Ovary (tissue), 7 donors: ENCODE measurements at regions not wholly inside any gene's neighbourhood (a gene's known extent, or its start where the extent isn't known, plus 50 kb on each side); places are given as distances from the start of the nearest gene placed in this dataset.

Experiments used
- DNase-seq, 5 donors: peaks; one replicate each; pipeline ENCODE4 v3.0.0-alpha.2; 2019 to 2020
- H3K27ac ChIP-seq, 2 donors: fragments of 200-600 bp; one replicate each; pipeline versions ENCODE4 v1.5.1 to v1.8.0; 2019 to 2022
- H3K27me3 ChIP-seq: fragments of 200-600 bp; one replicate; pipeline ENCODE4 v1.8.0; 2022
- H3K36me3 ChIP-seq: fragments of 200-600 bp; sonication (generic); one replicate; pipeline ENCODE4 v1.5.1; 2019
- H3K4me1 ChIP-seq: one replicate; pipeline ENCODE4 v1.8.1; 2013; ENCODE audit warnings: mild to moderate bottlenecking, moderate library complexity; ENCODE audit not compliant: insufficient read depth
- H3K4me3 ChIP-seq: fragments of 200-600 bp; sonication (generic); one replicate; pipeline ENCODE4 v1.5.1; 2017
- H3K9me3 ChIP-seq, 2 donors: fragments of 200-600 bp in 1 of 2; sonication (generic) in 1 of 2; one replicate each; pipeline versions ENCODE4 v1.5.1 to v1.8.1; 2013 to 2019; ENCODE audit warnings: mild to moderate bottlenecking in 1 of 2, moderate library complexity in 1 of 2
- CTCF ChIP-seq, 3 donors: fragments of 450-650 bp in 2 of 3; fragments of 200-600 bp in 1 of 3; IDR thresholded peaks; one replicate each; pipeline versions ENCODE4 v1.5.1 to v1.8.0; 2016 to 2022; ENCODE audit warnings: antibody characterized with exemption in 3 of 3, mild to moderate bottlenecking in 1 of 3
- EP300 ChIP-seq: sonication (generic); formaldehyde crosslinking; IDR thresholded peaks from one replicate; pipeline ENCODE4 v1.6.1; 2017; ENCODE audit warnings: antibody characterized with exemption
- POLR2A ChIP-seq: fragments of 450-650 bp; IDR thresholded peaks from one replicate; pipeline ENCODE4 v1.6.1; 2017; ENCODE audit warnings: antibody characterized with exemption, mild to moderate bottlenecking, moderate library complexity
- WGBS, 3 donors: extraction: QIAGEN DNeasy Blood & Tissue Kit in 1 of 3; methylation state at CpG; one replicate each; pipeline versions ENCODE4 v1.1.5 to v1.1.7; 2013 to 2017; 5-methylcytosine and 5-hydroxymethylcytosine counted together
- intact Hi-C, 4 donors: fragments of 100-400 bp; cut with DNase I; formaldehyde crosslinking; loops; one replicate each; pipeline versions ENCODE4 v1.11.0 to v1.15.1; 2022 to 2023
- donor health status: DM: no; HTN: no; CAD: no; lungs with moderate emphysema.
- donor health status: DM: no; HTN: no; CAD: no.
- donor health status: Bipolar disorder and iron deficiency.
- donor health status: DM: no; HTN: no; CAD: no.
- donor health status: DM: yes; HTN: yes; CAD: no.

GRCh38 chr4:129355031-129355430, 259.1 kb downstream of the C4orf33 start:
- intact Hi-C loops = no loop called here
- H3K4me3 ChIP-seq = no peak overlapping the region
- H3K36me3 ChIP-seq = no peaks in the 10 kb centered on the region
- WGBS, 3 donors = 35 to 59% (median 53%) methylated on average over 3 of the region's 3 CpGs
- H3K9me3 ChIP-seq = no peaks in the 10 kb centered on the region
- DNase-seq = no peak
- no peak overlapping the region for H3K27ac ChIP-seq
- H3K27me3 ChIP-seq = no peaks in the 10 kb centered on the region
- TF ChIP-seq POLR2A (no peak), EP300 (no peak), CTCF (IDR thresholded peaks at IDR 0.05) (no peak)
- H3K4me1 ChIP-seq = no peaks in the 10 kb centered on the region

GRCh38 chr4:129355516-129355915, 259.6 kb downstream of the C4orf33 start:
- 36 to 49% (median 38%) methylated on average over 4 of the region's 4 CpGs for WGBS, 3 donors
- Histone ChIP-seq H3K4me1 (no peaks in the 10 kb centered on the region), H3K27me3 (no peaks in the 10 kb centered on the region), H3K4me3 (no peak overlapping the region), H3K36me3 (no peaks in the 10 kb centered on the region), H3K9me3 (no peaks in the 10 kb centered on the region), H3K27ac (no peak overlapping the region)
- intact Hi-C loops = no loop called here
- DNase-seq = no peak
- TF ChIP-seq POLR2A = no peak
- TF ChIP-seq EP300 = no peak
- TF ChIP-seq CTCF (IDR thresholded peaks at IDR 0.05) = no peak

GRCh38 chr4:129358571-129358970, 262.6 kb downstream of the C4orf33 start:
- Histone ChIP-seq H3K27ac (no peak overlapping the region), H3K27me3 (no peaks in the 10 kb centered on the region), H3K36me3 (no peaks in the 10 kb centered on the region), H3K4me1 (no peaks in the 10 kb centered on the region), H3K4me3 (no peak overlapping the region), H3K9me3 (no peaks in the 10 kb centered on the region)
- intact Hi-C loops = no loop called here
- no peak for DNase-seq
- no peak for TF ChIP-seq POLR2A

- Histone ChIP-seq H3K4me3 (no peak overlapping the region), H3K4me1 (no peaks in the 10 kb centered on the region), H3K27me3 (no peaks in the 10 kb centered on the region), H3K27ac (no peak overlapping the region), H3K36me3 (no peaks in the 10 kb centered on the region), H3K9me3 (no peaks in the 10 kb centered on the region)
- intact Hi-C loops = no loop called here
- no peak for DNase-seq
- TF ChIP-seq CTCF (IDR thresholded peaks at IDR 0.05) (no peak), POLR2A (no peak), EP300 (no peak)
These were observed 263.5 kb downstream of the C4orf33 start for GRCh38 chr4:129359461-129359860.

GRCh38 chr4:129362691-129363274, 266.8 kb downstream of the C4orf33 start:
- Histone ChIP-seq H3K36me3 (no peaks in the 10 kb centered on the region), H3K27me3 (no peaks in the 10 kb centered on the region), H3K9me3 (no peaks in the 10 kb centered on the region), H3K4me3 (no peak overlapping the region), H3K27ac (no peak overlapping the region), H3K4me1 (no peaks in the 10 kb centered on the region)
- 13 to 16% (median 13%) methylated on average over 5 of the region's 5 CpGs for WGBS, 3 donors
- intact Hi-C loops = no loop called here
- TF ChIP-seq EP300 (no peak), CTCF (IDR thresholded peaks at IDR 0.05) (peak in 2 of 3 donors; percentile 30 to 37)
- DNase-seq = peak; percentile 16 to 42 (median 22)
